Mesenchymal stem cell (in vitro differentiated cells and primary cell): ENCODE measurements at regions not wholly inside any gene's neighbourhood (a gene's known extent, or its start where the extent isn't known, plus 50 kb on each side); places are given as distances from the start of the nearest gene placed in this dataset.

Experiments used
- DNase-seq: peaks from one replicate; pipeline ENCODE4 v3.0.0-alpha.2; 2013
- H2AFZ ChIP-seq: one replicate; pipeline ENCODE4 v1.6.1; 2013; ENCODE audit warnings: low read depth, mild to moderate bottlenecking, control low read depth, inconsistent platforms, low read length, moderate library complexity
- H2AK5ac ChIP-seq: 2 replicates; pipeline ENCODE4 v1.6.1; 2013; ENCODE audit warnings: low read length, moderate library complexity, mild to moderate bottlenecking, inconsistent platforms; ENCODE audit not compliant: severe bottlenecking
- H2BK120ac ChIP-seq: one replicate; pipeline ENCODE4 v1.6.1; 2013; ENCODE audit warnings: low read depth, mild to moderate bottlenecking, inconsistent platforms, low read length, moderate library complexity
- H2BK12ac ChIP-seq, 2 experiments: one replicate each; pipeline ENCODE4 v1.6.1; 2013; ENCODE audit warnings: inconsistent platforms in 2 of 2, low read length in 2 of 2, mild to moderate bottlenecking in 2 of 2, moderate library complexity in 2 of 2, control low read depth in 1 of 2
- H2BK15ac ChIP-seq: one replicate; pipeline ENCODE4 v1.6.1; 2013; ENCODE audit warnings: mild to moderate bottlenecking, low read depth, inconsistent platforms; ENCODE audit not compliant: poor library complexity, severe bottlenecking
- H2BK5ac ChIP-seq: 2 replicates; pipeline ENCODE4 v1.6.1; 2013; ENCODE audit warnings: low read depth, mild to moderate bottlenecking, low read length, control low read depth, inconsistent platforms; ENCODE audit not compliant: poor library complexity, severe bottlenecking
- H3K14ac ChIP-seq, 2 experiments: one replicate each; pipeline ENCODE4 v1.6.1; 2013; ENCODE audit warnings: inconsistent platforms in 2 of 2, low read length in 2 of 2, control low read depth in 1 of 2, mild to moderate bottlenecking in 1 of 2, moderate library complexity in 1 of 2
- H3K18ac ChIP-seq, 2 experiments: one replicate each; pipeline ENCODE4 v1.6.1; 2013; ENCODE audit warnings: inconsistent platforms in 2 of 2, low read length in 2 of 2, control low read depth in 1 of 2, low read depth in 1 of 2, mild to moderate bottlenecking in 1 of 2
- H3K23ac ChIP-seq, 2 experiments: one replicate each; pipeline ENCODE4 v1.6.1; 2013; ENCODE audit warnings: inconsistent platforms in 2 of 2, low read length in 2 of 2, mild to moderate bottlenecking in 2 of 2, moderate library complexity in 2 of 2, control low read depth in 1 of 2
- H3K27ac ChIP-seq: 2 replicates; pipeline ENCODE4 v1.5.1; 2013; ENCODE audit warnings: mild to moderate bottlenecking, moderate library complexity, low read length, control low read depth, inconsistent platforms; ENCODE audit not compliant: poor library complexity, severe bottlenecking
- H3K27me3 ChIP-seq, 2 experiments: 2 replicates each; pipeline versions ENCODE4 v1.6.1 to v1.7.0; 2013; ENCODE audit warnings: low read length in 2 of 2, mild to moderate bottlenecking in 2 of 2, moderate library complexity in 2 of 2, control low read depth in 1 of 2, inconsistent platforms in 1 of 2; ENCODE audit not compliant: control insufficient read depth in 1 of 2, insufficient read depth in 1 of 2
- H3K36me3 ChIP-seq, 2 experiments: 2 replicates each; pipeline versions ENCODE4 v1.6.1 to v1.7.0; 2013; ENCODE audit warnings: low read length in 2 of 2, control low read depth in 1 of 2, inconsistent platforms in 1 of 2, low read depth in 1 of 2, mild to moderate bottlenecking in 1 of 2; ENCODE audit not compliant: insufficient read depth in 2 of 2, control insufficient read depth in 1 of 2
- H3K4ac ChIP-seq, 2 experiments: one replicate each; pipeline ENCODE4 v1.6.1; 2013; ENCODE audit warnings: inconsistent platforms in 2 of 2, low read length in 2 of 2, mild to moderate bottlenecking in 2 of 2, moderate library complexity in 2 of 2, control low read depth in 1 of 2, low read depth in 1 of 2
- H3K4me1 ChIP-seq: 2 replicates; pipeline ENCODE4 v1.6.1; 2013; ENCODE audit warnings: low read depth, low read length, control low read depth; ENCODE audit not compliant: control insufficient read depth, insufficient read depth
- H3K4me2 ChIP-seq: 2 replicates; pipeline ENCODE4 v1.6.1; 2013; ENCODE audit warnings: low read length, mild to moderate bottlenecking, inconsistent platforms; ENCODE audit not compliant: poor library complexity, severe bottlenecking
- H3K4me3 ChIP-seq, 2 experiments: 2 replicates each; pipeline versions ENCODE4 v1.5.1 to v1.7.0; 2013; ENCODE audit warnings: low read length in 2 of 2, mild to moderate bottlenecking in 2 of 2, control low read depth in 1 of 2, low read depth in 1 of 2; ENCODE audit not compliant: insufficient read depth in 1 of 2
- H3K79me1 ChIP-seq: replicated peaks from 2 replicates; pipeline ENCODE4 v1.6.1; 2013; ENCODE audit warnings: mild to moderate bottlenecking, control low read depth, low read length, inconsistent platforms; ENCODE audit not compliant: poor library complexity, severe bottlenecking
- H3K9ac ChIP-seq: 2 replicates; pipeline ENCODE4 v1.7.0; 2013; ENCODE audit warnings: mild to moderate bottlenecking, low read length, moderate library complexity
- H3K9me3 ChIP-seq: 2 replicates; pipeline ENCODE4 v1.7.0; 2013; ENCODE audit warnings: mild to moderate bottlenecking, low read length; ENCODE audit not compliant: control insufficient read depth
- H4K8ac ChIP-seq: one replicate; pipeline ENCODE4 v1.6.1; 2013; ENCODE audit warnings: inconsistent platforms, mild to moderate bottlenecking, low read length, moderate library complexity
- H4K91ac ChIP-seq: one replicate; pipeline ENCODE4 v1.6.1; 2013; ENCODE audit warnings: mild to moderate bottlenecking, low read length, inconsistent platforms
- whole genome bisulfite sequencing: methylation state at CpG from one replicate; pipeline ENCODE4 v1.1.7; 2013; ENCODE audit warnings: mixed read lengths; 5-methylcytosine and 5-hydroxymethylcytosine counted together

DNA sequence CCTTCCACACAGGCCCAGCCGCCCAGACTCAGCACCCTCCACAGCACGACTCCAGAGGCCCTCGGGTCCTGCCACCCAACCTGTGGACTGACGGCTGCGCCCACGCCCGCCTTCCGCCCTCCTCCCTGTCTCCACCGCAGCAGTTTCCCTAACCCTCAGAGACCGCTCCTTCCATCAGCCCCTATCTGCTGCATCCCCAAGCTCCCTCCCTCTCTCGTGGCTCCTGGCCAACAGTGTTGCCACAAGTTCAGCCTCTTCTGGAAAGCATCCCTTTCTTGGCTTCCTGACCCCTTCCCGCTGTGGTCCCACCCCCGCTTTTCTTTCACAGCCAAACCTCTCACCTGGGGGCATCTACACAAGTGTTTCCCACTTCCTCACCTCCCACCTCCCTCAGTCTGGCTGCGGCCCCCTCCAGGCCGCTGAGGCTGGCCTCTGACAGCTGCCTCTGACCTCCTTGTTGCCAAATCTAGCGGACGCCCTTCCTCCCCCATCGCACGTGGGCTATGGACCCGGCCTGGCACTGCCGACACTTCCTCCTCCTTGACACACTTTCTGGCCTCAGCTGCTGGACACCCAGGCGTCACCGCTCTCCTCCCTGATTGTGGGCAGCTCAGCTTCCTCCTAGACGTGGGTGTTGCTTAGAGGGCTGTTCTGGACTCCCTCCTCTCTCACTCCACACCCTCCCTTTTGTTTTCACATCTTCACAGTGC lies 168.8 kb upstream of the TLE3 start:
- WGBS = 86% methylated on average over 24 of the region's 24 CpGs
- Histone ChIP-seq H2BK5ac (no peak overlapping the region), H3K27me3 (peaks cover 17 to 23% of the 10 kb centered on the region in 2 experiments)

DNA sequence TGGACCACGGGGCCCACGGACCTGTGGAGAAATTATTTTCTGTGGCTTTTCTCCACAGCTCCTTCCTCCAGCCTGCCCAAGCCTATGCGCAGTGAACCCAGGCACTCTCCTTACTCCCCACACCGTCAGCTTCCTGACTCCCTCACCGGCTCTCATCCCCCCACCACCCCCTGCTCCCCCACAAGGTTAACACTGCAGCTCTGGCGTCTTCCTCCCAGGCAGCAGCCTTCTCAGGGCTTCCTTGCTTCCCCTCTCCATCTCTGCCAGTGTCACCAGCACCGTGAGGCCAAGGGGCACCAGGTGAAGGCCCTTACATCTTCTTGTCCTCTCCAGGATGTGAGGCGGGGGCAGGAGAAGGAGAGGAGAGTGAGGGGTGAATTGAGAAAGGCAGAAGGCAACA lies 168.3 kb upstream of the TLE3 start:
- Histone ChIP-seq H4K91ac (no peak overlapping the region), H3K9ac (no peak overlapping the region), H3K4me2 (no peak overlapping the region), H3K23ac (no peak overlapping the region), H2BK12ac (no peak overlapping the region), H3K4ac (no peak overlapping the region), H3K4me3 (no peak overlapping the region), H4K8ac (no peak overlapping the region), H2BK5ac (no peak overlapping the region), H3K4me1 (peaks cover 26% of the 10 kb centered on the region), H3K9me3 (no peaks in the 10 kb centered on the region), H3K27me3 (peaks cover 17 to 29% of the 10 kb centered on the region in 2 experiments), H3K79me1 (no peaks in the 10 kb centered on the region), H2AFZ (no peak overlapping the region), H3K27ac (no peak overlapping the region), H2BK120ac (no peak overlapping the region), H3K36me3 (no peaks in the 10 kb centered on the region), H2BK15ac (no peak overlapping the region), H3K14ac (no peak overlapping the region), H3K18ac (no peak overlapping the region), H2AK5ac (no peak overlapping the region)
- no peak for DNase-seq
- 88% methylated on average over 8 of the region's 8 CpGs for WGBS

More for the DNA sequence above, 168.8 kb upstream of the TLE3 start:
- H3K4me2 ChIP-seq = no peak overlapping the region
- H2BK15ac ChIP-seq = no peak overlapping the region
- H3K36me3 ChIP-seq = no peaks in the 10 kb centered on the region
- no peak overlapping the region for H4K8ac ChIP-seq
- no peak overlapping the region for H2AFZ ChIP-seq
- H3K9me3 ChIP-seq = no peaks in the 10 kb centered on the region
- H3K27ac ChIP-seq = no peak overlapping the region
- H3K18ac ChIP-seq = no peak overlapping the region
- H4K91ac ChIP-seq = no peak overlapping the region
- no peak overlapping the region for H3K4ac ChIP-seq
- H3K14ac ChIP-seq = peak overlapping the region in 1 of 2 experiments; percentile 35
- H2BK12ac ChIP-seq = no peak overlapping the region
- no peak overlapping the region for H3K9ac ChIP-seq
- peaks cover 30% of the 10 kb centered on the region for H3K4me1 ChIP-seq
- H2BK120ac ChIP-seq = no peak overlapping the region
- no peak overlapping the region for H3K4me3 ChIP-seq
- DNase-seq = no peak
- no peak overlapping the region for H2AK5ac ChIP-seq
- H3K23ac ChIP-seq = no peak overlapping the region
- H3K79me1 ChIP-seq = no peaks in the 10 kb centered on the region

DNA sequence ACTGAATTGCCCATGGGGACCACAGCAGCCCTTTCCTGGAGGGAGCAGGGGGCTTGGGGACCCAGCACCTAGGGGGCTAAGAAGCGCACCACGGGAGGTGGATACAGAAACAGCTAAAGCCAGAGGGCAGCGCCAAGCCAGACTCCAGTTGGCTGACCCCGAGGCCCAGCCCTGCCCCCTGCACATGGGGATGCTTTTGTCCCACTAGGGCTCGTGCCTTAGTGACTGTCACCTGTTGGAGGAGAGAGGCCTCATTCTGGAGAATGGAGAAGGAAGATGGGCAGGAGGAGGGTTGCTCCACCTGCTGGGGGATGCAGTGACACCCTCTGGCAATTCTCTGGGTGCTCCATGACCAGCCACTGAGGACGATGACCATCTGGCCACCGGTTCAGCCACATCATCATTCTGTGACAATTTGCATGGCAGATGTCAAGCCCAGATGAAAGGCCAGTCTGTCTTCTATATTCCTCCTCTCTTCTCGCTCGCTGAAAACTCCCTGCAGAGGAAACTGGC lies 167.8 kb upstream of the TLE3 start:
- Histone ChIP-seq H4K8ac (no peak overlapping the region), H4K91ac (no peak overlapping the region), H3K9me3 (no peaks in the 10 kb centered on the region), H3K4me2 (no peak overlapping the region), H3K27ac (no peak overlapping the region), H3K4ac (no peak overlapping the region), H3K23ac (no peak overlapping the region), H3K4me1 (peaks cover 22% of the 10 kb centered on the region), H2AFZ (no peak overlapping the region), H2BK5ac (no peak overlapping the region), H3K27me3 (peaks cover 19 to 33% of the 10 kb centered on the region in 2 experiments), H2BK120ac (no peak overlapping the region), H3K18ac (no peak overlapping the region), H3K36me3 (no peaks in the 10 kb centered on the region), H3K14ac (no peak overlapping the region), H3K4me3 (no peak overlapping the region), H2BK15ac (no peak overlapping the region), H2BK12ac (no peak overlapping the region), H3K79me1 (no peaks in the 10 kb centered on the region), H3K9ac (no peak overlapping the region), H2AK5ac (no peak overlapping the region)
- 91% methylated on average over 9 of the region's 9 CpGs for WGBS
- DNase-seq = no peak

DNA sequence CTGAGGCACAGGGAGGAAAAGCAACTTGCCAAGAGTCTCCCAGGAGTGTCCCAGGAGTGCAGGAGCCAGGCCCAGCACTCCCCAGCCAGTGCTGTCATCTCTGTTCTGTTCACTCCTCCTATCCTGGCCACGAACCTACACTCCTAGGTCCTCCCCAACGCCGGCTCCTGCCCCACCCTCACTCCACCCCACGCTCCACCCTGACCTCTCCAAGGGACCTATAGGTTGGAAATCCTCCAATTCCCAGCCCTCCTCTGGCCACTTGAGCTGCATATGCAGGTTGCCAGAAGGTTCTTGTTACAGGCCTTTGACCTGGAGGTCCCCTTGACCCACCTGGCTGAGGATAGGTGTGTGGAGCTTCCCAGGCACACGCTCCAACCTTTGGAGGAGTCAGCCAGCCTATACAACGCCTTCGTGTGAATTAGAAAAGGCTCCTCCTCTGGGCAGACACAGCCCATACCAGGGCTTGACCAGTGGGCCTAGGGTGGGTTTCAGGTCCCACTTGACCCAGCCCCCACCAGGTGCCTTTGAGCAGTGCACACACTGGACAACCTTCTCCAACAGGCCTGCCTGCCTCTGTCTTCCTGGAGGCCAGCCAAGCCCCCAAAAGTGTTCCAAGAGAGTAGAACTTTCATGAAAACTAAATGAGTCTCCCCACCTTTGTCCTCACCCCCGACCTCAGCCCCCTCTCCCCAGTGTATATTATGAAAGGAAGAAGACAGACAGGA lies 167.2 kb upstream of the TLE3 start:
- no peak overlapping the region for H2BK12ac ChIP-seq
- WGBS = 86% methylated on average over 7 of the region's 8 CpGs

More for the DNA sequence above, 167.2 kb upstream of the TLE3 start:
- no peak overlapping the region for H3K4me2 ChIP-seq
- no peaks in the 10 kb centered on the region for H3K9me3 ChIP-seq
- H3K9ac ChIP-seq = no peak overlapping the region
- no peak overlapping the region for H4K8ac ChIP-seq
- H2AFZ ChIP-seq = no peak overlapping the region
- no peak overlapping the region for H3K4ac ChIP-seq
- H3K27me3 ChIP-seq = peaks cover 24 to 36% of the 10 kb centered on the region in 2 experiments
- H3K18ac ChIP-seq = no peak overlapping the region
- H2BK5ac ChIP-seq = no peak overlapping the region
- peaks cover 19% of the 10 kb centered on the region for H3K4me1 ChIP-seq
- H2BK120ac ChIP-seq = no peak overlapping the region
- no peaks in the 10 kb centered on the region for H3K79me1 ChIP-seq
- no peak overlapping the region for H2AK5ac ChIP-seq
- no peaks in the 10 kb centered on the region for H3K36me3 ChIP-seq
- no peak overlapping the region for H3K27ac ChIP-seq
- H3K23ac ChIP-seq = no peak overlapping the region
- H3K14ac ChIP-seq = no peak overlapping the region
- no peak overlapping the region for H3K4me3 ChIP-seq
- no peak overlapping the region for H4K91ac ChIP-seq
- no peak overlapping the region for H2BK15ac ChIP-seq
- DNase-seq = no peak
